ENCODE measurements at regions not wholly inside any gene's neighbourhood (a gene's known extent, or its start where the extent isn't known, plus 50 kb on each side); places are given as distances from the start of the nearest gene placed in this dataset.

DNA sequence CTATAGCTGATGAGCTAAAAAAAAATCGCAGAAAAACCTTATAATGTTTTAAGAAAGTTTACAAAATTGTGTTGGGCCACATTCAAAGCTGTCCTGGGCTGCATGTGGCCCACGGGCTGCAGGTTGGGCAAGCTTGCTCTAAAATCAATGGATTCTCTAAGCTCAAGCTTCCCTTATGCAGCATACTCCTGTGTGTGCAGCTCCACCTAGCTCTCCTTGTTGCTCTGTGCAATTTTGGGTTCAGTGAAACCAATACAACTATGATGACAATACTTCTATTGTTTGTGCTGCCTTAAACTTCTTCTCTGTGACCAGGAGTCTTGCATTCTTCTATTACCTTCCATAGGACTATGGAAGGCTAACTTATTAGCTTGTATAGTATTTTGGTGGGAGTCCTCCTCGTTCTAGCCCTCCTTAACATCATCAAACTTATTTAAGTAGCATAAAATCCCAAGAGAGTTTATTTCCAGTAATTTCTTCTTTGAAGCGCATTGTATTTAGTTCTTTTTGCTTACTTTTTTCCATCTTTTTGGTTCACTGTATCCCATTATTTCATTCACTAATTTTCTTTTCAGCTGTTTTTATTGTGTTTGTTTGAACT is 170.9 kb upstream of the SMIM30 start:
- no peaks in the 10 kb centered on the region for H3K36me3 ChIP-seq (ENCODE audit: control insufficient read depth, insufficient read depth, low read length)
- TF ChIP-seq, protein P1, sequence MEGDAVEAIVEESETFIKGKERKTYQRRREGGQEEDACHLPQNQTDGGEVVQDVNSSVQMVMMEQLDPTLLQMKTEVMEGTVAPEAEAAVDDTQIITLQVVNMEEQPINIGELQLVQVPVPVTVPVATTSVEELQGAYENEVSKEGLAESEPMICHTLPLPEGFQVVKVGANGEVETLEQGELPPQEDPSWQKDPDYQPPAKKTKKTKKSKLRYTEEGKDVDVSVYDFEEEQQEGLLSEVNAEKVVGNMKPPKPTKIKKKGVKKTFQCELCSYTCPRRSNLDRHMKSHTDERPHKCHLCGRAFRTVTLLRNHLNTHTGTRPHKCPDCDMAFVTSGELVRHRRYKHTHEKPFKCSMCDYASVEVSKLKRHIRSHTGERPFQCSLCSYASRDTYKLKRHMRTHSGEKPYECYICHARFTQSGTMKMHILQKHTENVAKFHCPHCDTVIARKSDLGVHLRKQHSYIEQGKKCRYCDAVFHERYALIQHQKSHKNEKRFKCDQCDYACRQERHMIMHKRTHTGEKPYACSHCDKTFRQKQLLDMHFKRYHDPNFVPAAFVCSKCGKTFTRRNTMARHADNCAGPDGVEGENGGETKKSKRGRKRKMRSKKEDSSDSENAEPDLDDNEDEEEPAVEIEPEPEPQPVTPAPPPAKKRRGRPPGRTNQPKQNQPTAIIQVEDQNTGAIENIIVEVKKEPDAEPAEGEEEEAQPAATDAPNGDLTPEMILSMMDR (IDR thresholded peaks at IDR 0.05; ENCODE audit: insufficient read depth, low read length, poor library complexity, severe bottlenecking) = peak; percentile 34
- no peaks in the 10 kb centered on the region for H3K27me3 ChIP-seq (ENCODE audit: control insufficient read depth, insufficient read depth, low read length)
- DNase-seq (ENCODE audit: low read depth) = no peak
- H3K4me3 ChIP-seq (ENCODE audit: low read depth, low read length) = no peak overlapping the region

DNA sequence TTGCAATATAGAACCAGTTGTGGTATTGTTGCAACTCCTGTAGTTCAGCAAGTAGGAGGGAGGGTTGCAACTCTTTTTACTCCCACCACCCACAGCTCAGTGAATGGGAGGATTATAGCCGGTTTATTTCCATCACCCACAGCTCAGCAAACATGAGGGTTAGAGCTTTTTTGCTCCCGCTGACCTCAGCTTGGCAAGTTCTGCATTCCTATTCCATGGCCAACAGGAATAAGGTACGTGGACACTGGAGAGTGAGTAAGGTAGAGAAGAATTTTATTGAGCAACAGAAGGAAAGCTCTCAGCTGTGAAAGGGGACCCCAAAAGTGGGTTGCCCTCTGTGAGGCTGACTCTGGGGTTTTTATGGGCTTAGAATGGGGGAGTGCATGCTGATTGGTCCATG is 167.1 kb upstream of the SMIM30 start:
- H3K4me3 ChIP-seq (ENCODE audit: low read depth, low read length) = no peak overlapping the region
- TF ChIP-seq, protein P1 (IDR thresholded peaks at IDR 0.05; ENCODE audit: insufficient read depth, low read length, poor library complexity, severe bottlenecking) = no peak
- H3K27me3 ChIP-seq (ENCODE audit: control insufficient read depth, insufficient read depth, low read length) = no peaks in the 10 kb centered on the region
- DNase-seq (ENCODE audit: low read depth) = no peak
- no peaks in the 10 kb centered on the region for H3K36me3 ChIP-seq (ENCODE audit: control insufficient read depth, insufficient read depth, low read length)

DNA sequence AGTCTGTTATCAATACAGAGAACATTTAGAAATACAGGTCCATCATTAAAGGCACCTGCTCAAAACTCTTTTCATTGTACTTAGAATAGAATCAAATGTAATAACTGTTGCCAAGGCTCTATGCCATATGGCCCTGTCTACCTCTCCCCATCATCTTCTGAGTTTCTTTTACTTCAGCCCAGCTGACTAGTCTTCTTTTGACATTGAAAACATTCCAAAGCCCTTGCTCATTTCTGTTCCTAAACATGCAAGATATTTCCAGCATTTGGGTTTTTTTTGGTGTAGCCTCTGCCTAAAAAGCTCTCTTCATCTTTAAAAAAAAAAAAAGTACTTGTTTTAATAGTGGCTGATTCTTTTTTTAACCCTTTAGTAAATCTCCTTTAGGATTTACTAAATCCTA is 165.5 kb upstream of the SMIM30 start:
- H3K36me3 ChIP-seq (ENCODE audit: control insufficient read depth, insufficient read depth, low read length) = no peaks in the 10 kb centered on the region
- DNase-seq (ENCODE audit: low read depth) = no peak
- TF ChIP-seq, protein P1 (IDR thresholded peaks at IDR 0.05; ENCODE audit: insufficient read depth, low read length, poor library complexity, severe bottlenecking) = no peak
- no peak overlapping the region for H3K4me3 ChIP-seq (ENCODE audit: low read depth, low read length)
- H3K27me3 ChIP-seq (ENCODE audit: control insufficient read depth, insufficient read depth, low read length) = no peaks in the 10 kb centered on the region

DNA sequence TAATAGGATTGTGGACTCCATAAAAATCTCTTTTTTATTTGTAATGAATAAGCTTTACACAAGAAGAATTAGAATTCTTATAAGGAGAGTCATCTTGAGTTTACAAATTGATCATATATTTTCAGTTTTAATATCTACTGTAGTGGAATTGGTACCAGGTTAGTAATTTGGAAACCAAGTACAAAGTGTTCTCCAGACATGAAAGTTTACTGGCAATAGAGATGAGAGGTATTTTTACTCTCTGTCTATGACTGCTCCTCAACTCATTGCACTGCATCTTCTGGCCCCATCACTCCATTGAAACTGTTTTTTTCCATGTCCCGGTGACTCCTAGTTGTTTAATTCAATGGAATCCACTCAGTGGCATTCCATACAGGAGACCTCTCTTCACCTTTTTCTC is 164.5 kb upstream of the SMIM30 start:
- TF ChIP-seq, protein P1 (IDR thresholded peaks at IDR 0.05; ENCODE audit: insufficient read depth, low read length, poor library complexity, severe bottlenecking) = no peak
- no peaks in the 10 kb centered on the region for H3K36me3 ChIP-seq (ENCODE audit: control insufficient read depth, insufficient read depth, low read length)
- no peaks in the 10 kb centered on the region for H3K27me3 ChIP-seq (ENCODE audit: control insufficient read depth, insufficient read depth, low read length)
- no peak for DNase-seq (ENCODE audit: low read depth)
- H3K4me3 ChIP-seq (ENCODE audit: low read depth, low read length) = no peak overlapping the region

DNA sequence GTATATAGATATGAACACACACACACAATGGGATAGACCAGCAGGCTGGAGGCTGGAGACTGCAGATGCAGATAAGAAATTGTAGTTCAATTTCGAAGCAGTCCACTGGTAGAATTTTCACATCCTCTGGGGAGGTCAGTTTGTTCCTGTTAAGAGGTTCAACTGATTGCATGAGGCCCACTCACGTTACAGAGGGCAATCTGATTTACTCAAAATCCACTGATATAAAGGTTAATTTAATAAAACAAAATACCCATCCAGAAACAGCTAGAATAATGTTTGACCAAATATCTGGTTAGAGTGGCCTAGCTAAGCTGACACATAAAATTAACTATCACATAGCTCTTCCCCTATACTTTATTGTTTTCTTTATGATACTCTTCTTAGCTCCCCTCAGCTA is 162.9 kb upstream of the SMIM30 start:
- no peak for DNase-seq (ENCODE audit: low read depth)
- H3K36me3 ChIP-seq (ENCODE audit: control insufficient read depth, insufficient read depth, low read length) = no peaks in the 10 kb centered on the region
- TF ChIP-seq, protein P1 (IDR thresholded peaks at IDR 0.05; ENCODE audit: insufficient read depth, low read length, poor library complexity, severe bottlenecking) = no peak
- no peak overlapping the region for H3K4me3 ChIP-seq (ENCODE audit: low read depth, low read length)
- H3K27me3 ChIP-seq (ENCODE audit: control insufficient read depth, insufficient read depth, low read length) = no peaks in the 10 kb centered on the region

DNA sequence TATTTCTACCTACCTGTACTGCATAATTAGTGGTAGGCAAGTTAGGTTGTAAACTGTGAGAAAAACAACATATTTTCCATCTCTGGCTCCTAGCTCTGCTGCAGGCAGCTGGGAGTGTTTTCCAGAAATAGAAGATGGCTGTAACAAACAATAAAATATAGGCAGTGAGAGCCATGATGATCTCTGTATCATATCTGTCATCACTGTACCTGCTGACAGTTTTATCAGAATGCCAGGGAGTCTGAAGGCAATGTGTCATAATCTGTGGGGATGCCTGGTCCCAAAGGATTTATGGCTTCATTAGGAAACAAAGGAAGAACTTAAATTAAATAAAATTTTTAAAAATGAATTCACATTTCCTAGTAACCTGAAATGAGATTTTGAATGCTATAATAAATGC is 160.9 kb upstream of the SMIM30 start:
- TF ChIP-seq, protein P1 (IDR thresholded peaks at IDR 0.05; ENCODE audit: insufficient read depth, low read length, poor library complexity, severe bottlenecking) = no peak
- Histone ChIP-seq H3K4me3 (ENCODE audit: low read depth, low read length) (no peak overlapping the region), H3K27me3 (ENCODE audit: control insufficient read depth, insufficient read depth, low read length) (no peaks in the 10 kb centered on the region), H3K36me3 (ENCODE audit: control insufficient read depth, insufficient read depth, low read length) (no peaks in the 10 kb centered on the region)
- DNase-seq (ENCODE audit: low read depth) = no peak
